ENCODE measurements at regions not wholly inside any gene's neighbourhood (a gene's known extent, or its start where the extent isn't known, plus 50 kb on each side); places are given as distances from the start of the nearest gene placed in this dataset.

DNA sequence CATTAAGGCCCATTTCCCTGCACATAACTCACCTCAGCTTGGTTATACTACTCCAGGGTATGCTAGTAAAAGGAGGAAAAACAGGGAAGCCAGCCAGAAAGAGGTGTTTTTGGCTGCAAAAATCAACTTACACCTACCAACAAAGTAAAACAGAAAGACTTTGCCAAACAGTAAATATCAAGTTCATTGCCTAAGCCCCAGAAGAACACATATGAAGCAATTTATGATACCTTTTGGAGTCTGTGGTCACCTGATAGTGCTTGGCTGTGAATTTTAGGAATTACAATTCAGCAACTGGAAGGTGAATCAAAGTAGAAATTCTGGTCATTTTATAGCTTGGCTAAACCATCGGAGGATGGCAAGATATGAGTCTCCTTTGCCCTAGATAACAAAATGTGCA, 463.7 kb upstream of the CLINT1 start:
- no TSS peak for BruUV-seq (replicated peaks)
- in situ Hi-C loops (cut with MboI) (no loop called here), intact Hi-C loops (cut with micrococcal nuclease; ENCODE audit: unreplicated experiment) (no loop called here)
- H3K27me3 ChIP-seq (replicated peaks in 1 of 2; ENCODE audit: control insufficient read depth in 2 of 2, insufficient read depth in 2 of 2, low read length in 1 of 2) = no peaks in the 10 kb centered on the region
- H4K20me1 ChIP-seq (ENCODE audit: control insufficient read depth, insufficient read depth) = no peaks in the 10 kb centered on the region
- no peaks in the 10 kb centered on the region for H3K36me3 ChIP-seq (ENCODE audit: control insufficient read depth in 2 of 2, insufficient read depth in 2 of 2, low read length in 1 of 2)
- RAD21 ChIA-PET (ENCODE audit: unreplicated experiment) = no interaction called here
- DNase-seq (ENCODE audit: low read depth, low spot score) (no peak), ATAC-seq (no peak), FAIRE-seq (no peak)
- WGBS (ENCODE audit: insufficient coverage, insufficient replicate concordance, low lambda C conversion rate, missing lambda C conversion rate) = 89% methylated on average over 1 of the region's 1 CpG
- SMC1A ChIA-PET (ENCODE audit: uncharacterized antibody, unreplicated experiment) = no interaction called here
- H3K79me2 ChIP-seq (ENCODE audit: control insufficient read depth, insufficient read depth, low read length) = no peaks in the 10 kb centered on the region
- H3K27ac ChIP-seq (ENCODE audit: control insufficient read depth, insufficient read depth) = no peak overlapping the region
- TF ChIP-seq NFXL1 (IDR thresholded peaks at IDR 0.05; ENCODE audit: borderline replicate concordance) (no peak), BHLHE40 (IDR thresholded peaks at IDR 0.05; ENCODE audit: borderline replicate concordance in 1 of 2, low read depth in 2 of 2, low read length in 1 of 2) (no peak), KDM1A (IDR thresholded peaks at IDR 0.05; ENCODE audit: borderline replicate concordance) (no peak), SIN3A (IDR thresholded peaks at IDR 0.05; ENCODE audit: low read depth, low read length) (no peak), POU2F2 (IDR thresholded peaks at IDR 0.05; ENCODE audit: borderline replicate concordance, low read depth, low read length) (no peak), RAD51 (IDR thresholded peaks at IDR 0.05) (no peak), RAD21 (IDR thresholded peaks at IDR 0.05; ENCODE audit: insufficient read depth, low read depth, low read length) (no peak)
- TF ChIP-seq, protein P1, sequence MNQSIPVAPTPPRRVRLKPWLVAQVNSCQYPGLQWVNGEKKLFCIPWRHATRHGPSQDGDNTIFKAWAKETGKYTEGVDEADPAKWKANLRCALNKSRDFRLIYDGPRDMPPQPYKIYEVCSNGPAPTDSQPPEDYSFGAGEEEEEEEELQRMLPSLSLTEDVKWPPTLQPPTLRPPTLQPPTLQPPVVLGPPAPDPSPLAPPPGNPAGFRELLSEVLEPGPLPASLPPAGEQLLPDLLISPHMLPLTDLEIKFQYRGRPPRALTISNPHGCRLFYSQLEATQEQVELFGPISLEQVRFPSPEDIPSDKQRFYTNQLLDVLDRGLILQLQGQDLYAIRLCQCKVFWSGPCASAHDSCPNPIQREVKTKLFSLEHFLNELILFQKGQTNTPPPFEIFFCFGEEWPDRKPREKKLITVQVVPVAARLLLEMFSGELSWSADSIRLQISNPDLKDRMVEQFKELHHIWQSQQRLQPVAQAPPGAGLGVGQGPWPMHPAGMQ (IDR thresholded peaks at IDR 0.05; ENCODE audit: borderline replicate concordance) = no peak
- POLR2A ChIA-PET = no interaction called here
- H3K4me3 ChIP-seq = no peak overlapping the region
- H3K9ac ChIP-seq (ENCODE audit: control insufficient read depth, insufficient read depth, low read length) = no peak overlapping the region
- no peak overlapping the region for H2AFZ ChIP-seq (ENCODE audit: control insufficient read depth, low read depth, low read length)
- no peaks in the 10 kb centered on the region for H3K9me3 ChIP-seq (replicated peaks; ENCODE audit: control insufficient read depth, insufficient read depth, low read length)
- H3K4me2 ChIP-seq (ENCODE audit: control insufficient read depth, insufficient read depth) = no peak overlapping the region
- CTCF ChIA-PET = no interaction called here
- no peaks in the 10 kb centered on the region for H3K4me1 ChIP-seq (ENCODE audit: control insufficient read depth, insufficient read depth, low read length)

DNA sequence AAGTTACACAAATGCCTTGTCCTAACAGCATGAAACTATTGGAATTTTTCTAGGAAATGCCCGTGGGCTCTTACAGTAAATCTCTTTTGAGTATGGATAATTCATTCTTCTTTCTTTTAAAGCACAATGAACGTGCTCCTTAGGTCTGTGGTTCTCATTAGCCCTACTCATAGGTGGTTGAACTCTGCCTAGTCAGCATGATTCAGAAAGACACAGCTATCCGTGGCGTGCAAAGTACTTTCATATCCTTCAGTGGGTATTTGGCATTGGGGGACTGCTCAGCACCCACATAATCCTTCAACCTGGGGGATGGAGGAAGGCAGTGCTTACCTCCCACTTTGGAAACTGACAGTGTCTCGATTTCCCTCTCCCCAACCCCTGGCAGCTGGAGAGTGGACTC, 462.0 kb upstream of the CLINT1 start:
- Histone ChIP-seq H4K20me1 (ENCODE audit: control insufficient read depth, insufficient read depth) (no peaks in the 10 kb centered on the region), H3K4me1 (ENCODE audit: control insufficient read depth, insufficient read depth, low read length) (no peaks in the 10 kb centered on the region), H2AFZ (ENCODE audit: control insufficient read depth, low read depth, low read length) (no peak overlapping the region), H3K27ac (ENCODE audit: control insufficient read depth, insufficient read depth) (no peak overlapping the region), H3K9ac (ENCODE audit: control insufficient read depth, insufficient read depth, low read length) (no peak overlapping the region), H3K9me3 (replicated peaks; ENCODE audit: control insufficient read depth, insufficient read depth, low read length) (no peaks in the 10 kb centered on the region), H3K36me3 (ENCODE audit: control insufficient read depth in 2 of 2, insufficient read depth in 2 of 2, low read length in 1 of 2) (no peaks in the 10 kb centered on the region), H3K27me3 (replicated peaks in 1 of 2; ENCODE audit: control insufficient read depth in 2 of 2, insufficient read depth in 2 of 2, low read length in 1 of 2) (no peaks in the 10 kb centered on the region), H3K4me2 (ENCODE audit: control insufficient read depth, insufficient read depth) (no peak overlapping the region), H3K79me2 (ENCODE audit: control insufficient read depth, insufficient read depth, low read length) (no peaks in the 10 kb centered on the region), H3K4me3 (no peak overlapping the region)
- ChIA-PET CTCF (no interaction called here), POLR2A (interaction anchor here (0.6 kb wide), 1 partner anchor 41 kb away, joined by 5 read pairs; no protein-coding TSS in a partner anchor), SMC1A (ENCODE audit: uncharacterized antibody, unreplicated experiment) (no interaction called here), RAD21 (ENCODE audit: unreplicated experiment) (no interaction called here)
- no peak for DNase-seq (ENCODE audit: low read depth, low spot score)
- WGBS (ENCODE audit: insufficient coverage, insufficient replicate concordance, low lambda C conversion rate, missing lambda C conversion rate) = 29% methylated on average over 5 of the region's 5 CpGs
- ATAC-seq = no peak
- no peak for FAIRE-seq
- in situ Hi-C loops (cut with MboI) = no loop called here
- BruUV-seq (replicated peaks) = no TSS peak
- intact Hi-C loops (cut with micrococcal nuclease; ENCODE audit: unreplicated experiment) = no loop called here
- TF ChIP-seq HDAC6 (IDR thresholded peaks at IDR 0.05; ENCODE audit: unreplicated experiment) (no peak), FOS (IDR thresholded peaks at IDR 0.05; ENCODE audit: borderline replicate concordance, extremely low read depth, insufficient read length) (no peak)
- TF ChIP-seq, protein P2, sequence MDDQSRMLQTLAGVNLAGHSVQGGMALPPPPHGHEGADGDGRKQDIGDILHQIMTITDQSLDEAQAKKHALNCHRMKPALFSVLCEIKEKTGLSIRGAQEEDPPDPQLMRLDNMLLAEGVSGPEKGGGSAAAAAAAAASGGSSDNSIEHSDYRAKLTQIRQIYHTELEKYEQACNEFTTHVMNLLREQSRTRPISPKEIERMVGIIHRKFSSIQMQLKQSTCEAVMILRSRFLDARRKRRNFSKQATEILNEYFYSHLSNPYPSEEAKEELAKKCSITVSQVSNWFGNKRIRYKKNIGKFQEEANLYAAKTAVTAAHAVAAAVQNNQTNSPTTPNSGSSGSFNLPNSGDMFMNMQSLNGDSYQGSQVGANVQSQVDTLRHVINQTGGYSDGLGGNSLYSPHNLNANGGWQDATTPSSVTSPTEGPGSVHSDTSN (IDR thresholded peaks at IDR 0.05; ENCODE audit: insufficient replicate concordance, low read depth, low read length) = no peak
- TF ChIP-seq, protein P3, sequence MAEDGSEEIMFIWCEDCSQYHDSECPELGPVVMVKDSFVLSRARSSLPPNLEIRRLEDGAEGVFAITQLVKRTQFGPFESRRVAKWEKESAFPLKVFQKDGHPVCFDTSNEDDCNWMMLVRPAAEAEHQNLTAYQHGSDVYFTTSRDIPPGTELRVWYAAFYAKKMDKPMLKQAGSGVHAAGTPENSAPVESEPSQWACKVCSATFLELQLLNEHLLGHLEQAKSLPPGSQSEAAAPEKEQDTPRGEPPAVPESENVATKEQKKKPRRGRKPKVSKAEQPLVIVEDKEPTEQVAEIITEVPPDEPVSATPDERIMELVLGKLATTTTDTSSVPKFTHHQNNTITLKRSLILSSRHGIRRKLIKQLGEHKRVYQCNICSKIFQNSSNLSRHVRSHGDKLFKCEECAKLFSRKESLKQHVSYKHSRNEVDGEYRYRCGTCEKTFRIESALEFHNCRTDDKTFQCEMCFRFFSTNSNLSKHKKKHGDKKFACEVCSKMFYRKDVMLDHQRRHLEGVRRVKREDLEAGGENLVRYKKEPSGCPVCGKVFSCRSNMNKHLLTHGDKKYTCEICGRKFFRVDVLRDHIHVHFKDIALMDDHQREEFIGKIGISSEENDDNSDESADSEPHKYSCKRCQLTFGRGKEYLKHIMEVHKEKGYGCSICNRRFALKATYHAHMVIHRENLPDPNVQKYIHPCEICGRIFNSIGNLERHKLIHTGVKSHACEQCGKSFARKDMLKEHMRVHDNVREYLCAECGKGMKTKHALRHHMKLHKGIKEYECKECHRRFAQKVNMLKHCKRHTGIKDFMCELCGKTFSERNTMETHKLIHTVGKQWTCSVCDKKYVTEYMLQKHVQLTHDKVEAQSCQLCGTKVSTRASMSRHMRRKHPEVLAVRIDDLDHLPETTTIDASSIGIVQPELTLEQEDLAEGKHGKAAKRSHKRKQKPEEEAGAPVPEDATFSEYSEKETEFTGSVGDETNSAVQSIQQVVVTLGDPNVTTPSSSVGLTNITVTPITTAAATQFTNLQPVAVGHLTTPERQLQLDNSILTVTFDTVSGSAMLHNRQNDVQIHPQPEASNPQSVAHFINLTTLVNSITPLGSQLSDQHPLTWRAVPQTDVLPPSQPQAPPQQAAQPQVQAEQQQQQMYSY (CRISPR knock-in tag; IDR thresholded peaks at IDR 0.05) = no peak
